OCI-LY1 (cell line): ENCODE measurements at regions not wholly inside any gene's neighbourhood (a gene's known extent, or its start where the extent isn't known, plus 50 kb on each side); places are given as distances from the start of the nearest gene placed in this dataset.

Source experiments
- H2AFZ ChIP-seq: fragments of 200-600 bp; sonication (generic), shearing (Covaris generic); 2 replicates; pipeline ENCODE4 v1.6.0; 2014; ENCODE audit warnings: antibody characterized with exemption, mild to moderate bottlenecking, low read length
- H3F3A ChIP-seq: fragments of 200-600 bp; sonication (generic), shearing (Covaris generic); 2 replicates; pipeline ENCODE4 v1.6.0; 2014; ENCODE audit warnings: mild to moderate bottlenecking, antibody characterized with exemption, low read length, moderate library complexity; ENCODE audit not compliant: insufficient read depth
- H3K27ac ChIP-seq: fragments of 200-600 bp; sonication (generic); 2 replicates; pipeline ENCODE4 v1.5.1; 2014; ENCODE audit warnings: low read length, mixed run types, mild to moderate bottlenecking, low read depth; ENCODE audit not compliant: poor library complexity, severe bottlenecking
- H3K27me3 ChIP-seq: fragments of 200-600 bp; sonication (generic); 2 replicates; pipeline ENCODE4 v1.6.0; 2014; ENCODE audit warnings: antibody characterized with exemption, mild to moderate bottlenecking, low read length, moderate library complexity; ENCODE audit not compliant: insufficient read depth
- H3K36me3 ChIP-seq: fragments of 200-600 bp; sonication (generic); 2 replicates; pipeline ENCODE4 v1.6.1; 2014; ENCODE audit warnings: mild to moderate bottlenecking, antibody characterized with exemption, low read length, moderate library complexity, mixed read lengths; ENCODE audit not compliant: insufficient read depth
- H3K4me1 ChIP-seq: fragments of 200-600 bp; sonication (generic); 2 replicates; pipeline ENCODE4 v1.5.1; 2014; ENCODE audit warnings: mild to moderate bottlenecking, low read length, moderate library complexity; ENCODE audit not compliant: insufficient read depth, severe bottlenecking
- H3K4me2 ChIP-seq: fragments of 200-600 bp; sonication (generic), shearing (Covaris generic); 2 replicates; pipeline ENCODE4 v1.6.1; 2014; ENCODE audit warnings: low read length
- H3K4me3 ChIP-seq: fragments of 200-600 bp; sonication (generic); 2 replicates; pipeline ENCODE4 v1.5.1; 2014; ENCODE audit warnings: low read length, low read depth, mild to moderate bottlenecking, mixed read lengths; ENCODE audit not compliant: poor library complexity, severe bottlenecking
- H3K79me2 ChIP-seq: fragments of 200-600 bp; shearing (Covaris generic); 2 replicates; pipeline ENCODE4 v1.6.1; 2016; ENCODE audit warnings: mixed run types, low read length, mixed read lengths; ENCODE audit not compliant: insufficient read depth
- H3K9ac ChIP-seq: fragments of 200-600 bp; sonication (generic), shearing (Covaris generic); 2 replicates; pipeline ENCODE4 v1.6.1; 2014; ENCODE audit warnings: mild to moderate bottlenecking, low read length, mixed read lengths
- H3K9me2 ChIP-seq: fragments of 200-600 bp; sonication (generic), shearing (Covaris generic); 2 replicates; pipeline ENCODE4 v1.6.1; 2014; ENCODE audit warnings: low read depth, mild to moderate bottlenecking, low read length, mixed read lengths
- H3K9me3 ChIP-seq: fragments of 200-600 bp; shearing (Covaris generic); 2 replicates; pipeline ENCODE4 v1.6.1; 2014; ENCODE audit warnings: low read length, mixed read lengths
- H4K20me1 ChIP-seq: fragments of 200-600 bp; sonication (generic), shearing (Covaris generic); 2 replicates; pipeline ENCODE4 v1.6.0; 2016; ENCODE audit warnings: mild to moderate bottlenecking, low read length; ENCODE audit not compliant: insufficient read depth
- CTCF ChIP-seq: fragments of 200-600 bp; sonication (generic), shearing (Covaris generic); IDR thresholded peaks from 2 replicates; pipeline ENCODE4 v1.5.1; 2017; ENCODE audit warnings: mild to moderate bottlenecking, antibody characterized with exemption, low read length, moderate library complexity, mixed read lengths
- EZH2 ChIP-seq: fragments of 200-600 bp; sonication (generic), shearing (Covaris generic); IDR thresholded peaks from 2 replicates; pipeline ENCODE4 v1.8.0; 2017; ENCODE audit warnings: borderline replicate concordance, mixed run types, mild to moderate bottlenecking, antibody characterized with exemption, low read length, moderate library complexity, mixed read lengths

GRCh38 chr1:219114014-219114413, 59.7 kb upstream of the LYPLAL1 start:
- Histone ChIP-seq H4K20me1 (no peaks in the 10 kb centered on the region), H3K9me2 (no peaks in the 10 kb centered on the region)

DNA sequence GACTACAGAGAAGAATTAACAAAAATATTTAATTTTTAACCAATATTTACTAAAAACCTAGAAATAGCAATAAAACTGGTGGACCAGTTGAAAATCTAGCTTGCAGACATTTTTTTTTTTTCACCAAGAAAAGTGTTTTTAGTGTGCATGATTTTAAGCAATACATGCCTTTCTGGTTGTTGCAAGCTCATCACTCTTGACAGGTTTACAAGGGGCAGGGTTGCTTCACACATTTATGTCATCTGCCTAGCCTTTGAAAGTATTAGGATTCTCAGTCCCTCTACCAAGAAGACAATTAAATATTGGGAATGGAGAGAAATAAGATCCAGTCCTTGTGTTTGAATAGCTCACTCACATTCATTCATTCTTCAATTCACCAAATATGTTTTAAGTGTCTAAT, 53.8 kb upstream of the LYPLAL1 start:
- Histone ChIP-seq H3K4me3 (no peak overlapping the region), H3K36me3 (no peaks in the 10 kb centered on the region), H3F3A (no peaks in the 10 kb centered on the region), H3K9me3 (no peaks in the 10 kb centered on the region), H3K9ac (no peak overlapping the region), H2AFZ (no peak overlapping the region), H3K27me3 (no peaks in the 10 kb centered on the region), H3K9me2 (no peaks in the 10 kb centered on the region), H3K4me2 (no peak overlapping the region), H3K4me1 (no peaks in the 10 kb centered on the region), H3K27ac (no peak overlapping the region), H3K79me2 (no peaks in the 10 kb centered on the region), H4K20me1 (no peaks in the 10 kb centered on the region)
- TF ChIP-seq EZH2 (no peak), CTCF (no peak)

More at GRCh38 chr1:219114014-219114413, 59.7 kb upstream of the LYPLAL1 start:
- H2AFZ ChIP-seq, result no peak overlapping the region
- TF ChIP-seq CTCF (no peak), EZH2 (no peak)
- H3K27ac ChIP-seq, result no peak overlapping the region
- no peak overlapping the region for H3K4me3 ChIP-seq
- no peaks in the 10 kb centered on the region for H3F3A ChIP-seq
- no peak overlapping the region for H3K4me2 ChIP-seq
- H3K4me1 ChIP-seq, result no peaks in the 10 kb centered on the region
- no peak overlapping the region for H3K9ac ChIP-seq
- H3K27me3 ChIP-seq, result no peaks in the 10 kb centered on the region
- H3K79me2 ChIP-seq, result no peaks in the 10 kb centered on the region
- H3K9me3 ChIP-seq, result no peaks in the 10 kb centered on the region
- no peaks in the 10 kb centered on the region for H3K36me3 ChIP-seq

- Histone ChIP-seq H3K9ac (no peak overlapping the region), H2AFZ (no peak overlapping the region), H3K9me3 (no peaks in the 10 kb centered on the region), H3K4me1 (no peaks in the 10 kb centered on the region), H3K9me2 (no peaks in the 10 kb centered on the region), H3K27ac (no peak overlapping the region), H3K27me3 (no peaks in the 10 kb centered on the region), H3F3A (no peaks in the 10 kb centered on the region), H4K20me1 (no peaks in the 10 kb centered on the region), H3K4me2 (no peak overlapping the region), H3K4me3 (no peak overlapping the region), H3K36me3 (no peaks in the 10 kb centered on the region), H3K79me2 (no peaks in the 10 kb centered on the region)
- TF ChIP-seq CTCF (no peak), EZH2 (no peak)
These were observed 52.8 kb upstream of the LYPLAL1 start for GRCh38 chr1:219120624-219121544.
